GM19328 (cell line): ENCODE measurements at regions not wholly inside any gene's neighbourhood (a gene's known extent, or its start where the extent isn't known, plus 50 kb on each side); places are given as distances from the start of the nearest gene placed in this dataset.

Source experiments
- ATAC-seq: cut with Tn5 transposase; IDR thresholded peaks from one replicate; pipeline ENCODE4 v1.9.1; 2021; ENCODE audit warnings: mild to moderate bottlenecking, moderate library complexity; ENCODE audit not compliant: unreplicated experiment

GRCh38 chr1:106181866-106182265 lies 874.6 kb upstream of the PRMT6 start:
- no peak for ATAC-seq

DNA sequence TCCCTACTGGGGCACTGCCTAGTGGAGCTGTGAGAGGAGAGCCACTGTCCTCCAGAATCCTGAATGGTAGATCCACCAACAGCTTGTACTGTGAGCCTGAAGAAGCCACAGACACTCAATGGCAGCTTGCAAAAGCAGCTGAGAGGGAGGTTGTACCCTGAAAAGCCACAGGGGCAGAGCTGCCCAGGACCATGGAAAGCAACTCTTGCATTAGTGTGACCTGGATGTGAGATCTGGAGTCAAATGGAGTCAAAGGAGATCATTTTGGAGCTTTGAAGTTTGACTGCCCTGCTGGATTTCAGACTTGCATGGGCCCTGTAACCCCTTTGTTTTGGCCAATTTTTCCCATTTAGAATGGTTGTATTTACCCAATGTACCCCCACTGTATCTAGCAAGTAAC lies 871.4 kb upstream of the PRMT6 start:
- ATAC-seq, result no peak

GRCh38 chr1:106189780-106190179 lies 866.7 kb upstream of the PRMT6 start:
- ATAC-seq, result no peak

DNA sequence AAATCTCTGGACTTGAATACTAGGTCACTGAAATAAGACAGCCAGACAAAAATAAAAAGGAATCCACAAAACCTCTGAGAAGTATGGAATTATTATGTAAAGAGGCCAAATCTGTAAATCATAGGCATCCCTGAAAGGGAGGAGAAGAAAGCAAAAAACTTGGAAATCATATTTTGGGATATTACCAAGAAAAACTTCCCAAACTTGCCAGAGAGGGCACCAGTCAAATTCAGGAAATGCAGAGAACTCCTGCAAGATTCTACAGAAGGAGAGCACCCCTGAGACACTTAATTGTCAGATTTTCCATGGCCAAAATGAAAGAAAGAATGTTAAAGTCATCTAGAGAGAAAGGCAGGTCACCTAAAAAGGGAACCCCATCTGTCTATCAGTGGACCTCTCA lies 862.3 kb upstream of the PRMT6 start:
- ATAC-seq, result no peak

- no peak for ATAC-seq
These were observed 855.8 kb upstream of the PRMT6 start for GRCh38 chr1:106200711-106201110.

DNA sequence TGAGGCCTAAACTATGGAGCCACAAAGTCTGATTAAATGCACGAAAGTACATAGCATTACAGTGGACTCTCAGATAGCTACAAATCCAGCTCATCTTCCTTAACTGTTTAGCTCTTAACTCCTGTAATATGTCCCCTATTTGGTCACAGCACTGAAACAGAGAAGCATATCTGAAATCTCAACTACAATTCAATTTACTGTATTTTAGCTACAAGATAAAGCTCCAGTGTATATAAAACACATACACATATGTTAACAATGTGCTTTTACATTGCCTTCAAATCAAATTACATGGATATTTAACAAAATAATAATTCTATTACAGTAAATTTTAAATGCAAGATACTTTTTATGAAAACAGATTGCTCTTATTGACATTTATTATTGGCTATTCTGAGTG lies 849.3 kb upstream of the PRMT6 start:
- no peak for ATAC-seq

DNA sequence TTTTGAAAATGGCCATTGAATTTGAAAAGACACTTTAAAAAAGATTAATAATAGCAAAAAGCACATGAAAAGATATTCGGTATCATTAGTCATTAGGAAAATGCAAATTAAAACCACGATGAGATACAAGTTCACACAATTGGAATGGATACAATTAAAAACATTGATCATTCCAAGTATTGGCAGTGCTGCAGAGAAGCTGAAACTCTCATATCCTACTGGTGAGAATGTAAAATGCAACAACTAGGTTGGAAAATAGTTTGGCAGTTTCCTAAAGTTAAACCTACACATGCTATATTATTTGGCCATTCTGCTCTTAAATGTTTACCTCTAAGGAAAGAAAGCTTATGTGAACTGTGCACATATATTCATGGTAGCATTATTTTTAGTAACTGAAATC lies 838.7 kb upstream of the PRMT6 start:
- no peak for ATAC-seq

GRCh38 chr1:106222403-106222802 lies 834.1 kb upstream of the PRMT6 start:
- no peak for ATAC-seq

GRCh38 chr1:106223213-106223612 lies 833.3 kb upstream of the PRMT6 start:
- ATAC-seq, result no peak

GRCh38 chr1:106224426-106224825 lies 832.0 kb upstream of the PRMT6 start:
- ATAC-seq, result no peak

GRCh38 chr1:106225403-106225802 lies 831.1 kb upstream of the PRMT6 start:
- no peak for ATAC-seq

- no peak for ATAC-seq
These were observed 829.9 kb upstream of the PRMT6 start for GRCh38 chr1:106226550-106226949.

DNA sequence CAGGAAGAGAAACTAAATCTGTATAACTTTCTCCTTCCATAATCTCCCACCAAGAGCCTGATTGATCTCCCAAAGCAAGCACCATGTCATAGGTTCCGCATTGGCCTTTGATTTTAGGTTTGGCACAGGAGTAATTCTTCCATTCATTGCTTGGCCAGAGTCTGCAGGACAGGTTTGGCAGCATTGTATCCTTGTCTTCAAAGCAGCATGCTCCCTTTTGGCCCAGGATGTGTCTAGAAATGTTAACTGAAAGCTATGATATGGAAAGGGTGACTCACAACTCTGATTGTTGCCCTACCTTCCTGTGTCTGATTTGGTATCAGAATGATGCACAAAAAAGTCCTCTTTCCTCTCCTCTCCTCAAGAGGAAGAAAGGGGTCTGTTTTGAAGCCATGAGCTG lies 824.3 kb upstream of the PRMT6 start:
- ATAC-seq, result no peak

DNA sequence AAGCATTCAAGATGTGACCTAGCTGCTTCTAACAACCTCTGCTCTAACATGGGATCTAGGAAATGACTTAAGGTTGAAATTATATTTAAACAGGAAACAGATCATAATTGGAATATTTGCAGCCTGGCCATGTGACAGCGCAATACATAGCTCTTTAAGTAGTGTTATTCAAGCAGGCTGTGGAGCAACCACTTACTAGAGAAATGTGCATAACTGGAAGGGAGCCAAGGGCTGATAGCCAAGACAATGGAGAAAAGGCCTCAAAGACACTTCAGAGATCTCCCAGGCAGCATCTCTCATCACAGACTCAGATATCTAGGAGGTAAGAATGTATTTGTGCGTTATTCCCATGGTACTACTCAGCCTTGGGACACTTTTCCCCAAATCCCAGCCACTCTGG lies 823.0 kb upstream of the PRMT6 start:
- ATAC-seq, result no peak

GRCh38 chr1:106249365-106249764 lies 807.1 kb upstream of the PRMT6 start:
- ATAC-seq, result no peak

- no peak for ATAC-seq
These were observed 806.7 kb upstream of the PRMT6 start for GRCh38 chr1:106249810-106250209.

GRCh38 chr1:106254748-106255147 lies 801.7 kb upstream of the PRMT6 start:
- ATAC-seq, result no peak

- ATAC-seq, result no peak
These were observed 789.7 kb upstream of the PRMT6 start for GRCh38 chr1:106266786-106267185.

DNA sequence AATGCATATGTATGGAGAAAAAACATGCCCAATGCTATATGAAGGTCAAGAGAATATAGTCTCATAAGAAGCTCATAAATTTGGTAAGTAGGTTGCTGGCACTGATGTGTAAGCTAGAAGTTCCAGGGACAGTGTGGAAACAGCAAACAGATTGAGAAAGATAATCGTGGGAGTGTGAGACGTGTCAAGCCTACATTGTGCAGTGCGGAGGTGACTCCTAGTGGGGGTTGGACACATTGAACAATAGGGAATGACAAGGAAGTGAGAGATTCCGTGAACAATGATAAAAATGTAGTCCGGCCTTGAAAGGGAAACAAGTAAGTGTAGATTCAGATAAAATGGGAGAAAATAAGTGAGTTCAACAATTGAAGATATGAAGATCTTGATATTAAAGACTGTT lies 788.4 kb upstream of the PRMT6 start:
- ATAC-seq, result no peak

DNA sequence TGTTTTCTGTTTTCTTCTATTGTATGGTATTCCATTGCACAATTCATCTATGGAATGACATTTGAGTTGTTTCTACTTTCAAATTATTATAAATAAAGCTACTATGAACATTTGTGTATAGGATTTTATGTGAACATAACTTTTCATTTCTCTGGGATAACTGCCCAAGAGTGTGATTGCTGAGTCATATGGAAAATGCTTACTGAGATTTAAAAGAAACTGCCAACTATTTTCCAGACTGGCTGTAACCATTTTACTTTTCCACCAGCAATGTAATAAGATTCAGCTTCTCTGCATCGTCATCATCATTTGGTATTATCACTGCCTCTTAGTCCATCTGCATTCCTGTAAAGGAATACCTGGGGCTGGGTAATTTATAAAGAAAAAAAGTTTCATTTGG lies 779.6 kb upstream of the PRMT6 start:
- ATAC-seq, result no peak

DNA sequence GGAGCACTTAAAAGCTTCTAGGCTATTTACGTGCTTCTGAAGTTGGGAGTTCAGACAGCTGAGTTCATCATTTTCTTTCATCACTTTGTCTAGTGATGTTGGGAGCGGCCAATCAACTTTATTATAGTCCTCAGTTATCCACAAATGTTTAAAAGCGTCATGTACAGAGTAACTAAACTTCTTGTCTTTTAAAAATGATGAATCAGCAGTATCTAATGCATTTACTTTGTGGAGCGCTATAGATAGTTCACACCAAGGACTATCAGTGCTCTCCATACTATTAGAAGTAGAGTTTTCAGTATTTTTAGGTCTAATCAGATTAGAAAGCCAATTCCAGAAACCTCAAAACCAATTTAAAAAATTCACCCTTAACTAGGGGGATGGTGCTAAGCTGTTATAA lies 778.7 kb upstream of the PRMT6 start:
- no peak for ATAC-seq

DNA sequence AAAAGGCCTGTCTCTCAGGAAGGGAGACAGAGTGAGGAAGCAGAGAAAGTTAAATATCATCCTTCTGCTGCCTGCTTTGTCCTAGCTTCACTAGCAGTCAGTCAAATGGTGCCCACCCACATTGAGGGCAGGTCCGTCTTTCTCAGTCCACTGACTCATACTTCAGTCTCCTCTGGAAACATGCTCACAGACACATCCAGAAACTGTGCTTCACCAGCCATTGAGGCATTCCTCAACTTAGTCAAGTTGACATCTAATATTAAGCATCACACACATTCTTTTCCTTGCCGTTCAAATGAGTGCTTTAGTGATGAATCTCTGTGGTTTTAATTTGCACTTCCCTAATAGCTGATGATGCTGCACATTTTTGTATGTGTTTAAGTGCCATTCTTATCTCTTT lies 777.8 kb upstream of the PRMT6 start:
- ATAC-seq, result no peak

- ATAC-seq, result no peak
These were observed 767.1 kb upstream of the PRMT6 start for GRCh38 chr1:106289265-106289928.
